Spleen (tissue), 11 donors: ENCODE measurements at regions not wholly inside any gene's neighbourhood (a gene's known extent, or its start where the extent isn't known, plus 50 kb on each side); places are given as distances from the start of the nearest gene placed in this dataset.

Experiments
- DNase-seq: peaks from one replicate; pipeline ENCODE4 v3.0.0-alpha.2; 2020
- H3K27ac ChIP-seq, 8 donors: fragments of 200-600 bp; sonication (generic) in 7 of 8; 1 replicate in 4 of 8; 2 replicates in 4 of 8; pipeline versions ENCODE4 v1.5.0 to v1.8.0; 2016 to 2021; ENCODE audit warnings: inconsistent platforms in 4 of 8, mild to moderate bottlenecking in 4 of 8, moderate library complexity in 1 of 8
- H3K27me3 ChIP-seq, 7 donors: fragments of 200-600 bp; sonication (generic) in 6 of 7; replicated peaks in 1 of 7; 1 replicate in 4 of 7; 2 replicates in 3 of 7; pipeline versions ENCODE4 v1.5.0 to v1.8.0; 2016 to 2021; ENCODE audit warnings: inconsistent platforms in 3 of 7, mild to moderate bottlenecking in 1 of 7
- H3K36me3 ChIP-seq, 6 donors: fragments of 200-600 bp; sonication (generic) in 5 of 6; 1 replicate in 4 of 6; 2 replicates in 2 of 6; pipeline versions ENCODE4 v1.5.0 to v1.8.0; 2016 to 2021; ENCODE audit warnings: inconsistent platforms in 2 of 6
- H3K4me1 ChIP-seq, 6 donors: fragments of 200-600 bp; sonication (generic) in 5 of 6; 1 replicate in 3 of 6; 2 replicates in 3 of 6; pipeline versions ENCODE4 v1.5.0 to v1.8.0; 2016 to 2021; ENCODE audit warnings: inconsistent platforms in 3 of 6
- H3K4me3 ChIP-seq, 8 donors: fragments of 200-600 bp; sonication (generic) in 7 of 8; 1 replicate in 4 of 8; 2 replicates in 4 of 8; pipeline versions ENCODE4 v1.5.0 to v1.8.0; 2016 to 2021; ENCODE audit warnings: inconsistent platforms in 4 of 8, mild to moderate bottlenecking in 4 of 8, moderate library complexity in 2 of 8
- H3K9me3 ChIP-seq, 8 donors: fragments of 200-600 bp; sonication (generic) in 7 of 8; 1 replicate in 4 of 8; 2 replicates in 4 of 8; pipeline versions ENCODE4 v1.5.0 to v1.8.0; 2016 to 2021; ENCODE audit warnings: inconsistent platforms in 4 of 8
- CTCF ChIP-seq, 11 experiments: fragments of 200-600 bp in 7 of 11; fragments of 450-650 bp in 4 of 11; sonication (generic) in 4 of 11; IDR thresholded peaks in 8 of 11; conservative IDR thresholded peaks in 3 of 11; 1 replicate in 7 of 11; 2 replicates in 4 of 11; pipeline versions ENCODE4 v1.4.0 to v1.8.0; 2016 to 2021; ENCODE audit warnings: antibody characterized with exemption in 11 of 11, inconsistent platforms in 4 of 11, mild to moderate bottlenecking in 1 of 11
- POLR2A ChIP-seq, 3 donors: fragments of 450-650 bp; IDR thresholded peaks; one replicate each; pipeline ENCODE4 v1.5.1; 2017; ENCODE audit warnings: antibody characterized with exemption in 3 of 3, mild to moderate bottlenecking in 1 of 3
- POLR2AphosphoS5 ChIP-seq, 3 donors: sonication (generic); formaldehyde crosslinking; IDR thresholded peaks; one replicate each; pipeline ENCODE4 v1.5.1; 2017; ENCODE audit warnings: antibody characterized with exemption in 3 of 3
- WGBS, 5 donors: extraction: QIAGEN DNeasy Blood & Tissue Kit in 3 of 5; methylation state at CpG; one replicate each; pipeline versions ENCODE4 v1.1.5 to v1.1.7; 2013 to 2018; 5-methylcytosine and 5-hydroxymethylcytosine counted together
- intact Hi-C: fragments of 100-400 bp; cut with DNase I; formaldehyde crosslinking; loops from one replicate; pipeline ENCODE4 v1.15.0; 2023; ENCODE audit warnings: low total_unique reads
- donor health status: healthy with polysubstance abuse.
- donor health status: DM: no; HTN: no; CAD: no; lungs with moderate emphysema.
- donor health status: DM: no; HTN: no; CAD: no.
- donor health status: Bipolar disorder and iron deficiency.
- donor health status: healthy.
- donor health status: DM: no; HTN: no; CAD: no.
- donor health status: DM: yes; HTN: yes; CAD: no.

GRCh38 chr9:13873203-13873602 is 440.7 kb downstream of the NFIB start:
- TF ChIP-seq POLR2AphosphoS5 (IDR thresholded peaks at IDR 0.05) = no peak
- no peak for TF ChIP-seq POLR2A (IDR thresholded peaks at IDR 0.05)
- TF ChIP-seq CTCF (IDR thresholded peaks at IDR 0.05 in 8 of 11, conservative IDR thresholded peaks at IDR 0.05 in 3 of 11) = no peak
- Histone ChIP-seq H3K4me3 (no peak overlapping the region), H3K9me3 (peaks cover 0 to 31% (median 14%) of the 10 kb centered on the region in 8 donors), H3K4me1 (no peaks in the 10 kb centered on the region), H3K27ac (no peak overlapping the region), H3K36me3 (no peaks in the 10 kb centered on the region), H3K27me3 (no peaks in the 10 kb centered on the region)
- intact Hi-C loops = no loop called here
- 87 to 96% (median 93%) methylated on average over 3 of the region's 3 CpGs for WGBS, 5 donors
- DNase-seq = no peak

- TF ChIP-seq POLR2A (IDR thresholded peaks at IDR 0.05) (no peak), CTCF (IDR thresholded peaks at IDR 0.05 in 8 of 11, conservative IDR thresholded peaks at IDR 0.05 in 3 of 11) (no peak), POLR2AphosphoS5 (IDR thresholded peaks at IDR 0.05) (no peak)
- Histone ChIP-seq H3K9me3 (peaks cover 0 to 4% (median 0%) of the 10 kb centered on the region in 8 donors), H3K27me3 (no peaks in the 10 kb centered on the region), H3K4me3 (no peak overlapping the region), H3K27ac (no peak overlapping the region), H3K4me1 (no peaks in the 10 kb centered on the region), H3K36me3 (no peaks in the 10 kb centered on the region)
- WGBS, 5 donors = 70 to 81% (median 78%) methylated on average over 4 of the region's 4 CpGs
- intact Hi-C loops = no loop called here
- DNase-seq = no peak
Measured at GRCh38 chr9:13868336-13868735, 445.6 kb downstream of the NFIB start.

DNA sequence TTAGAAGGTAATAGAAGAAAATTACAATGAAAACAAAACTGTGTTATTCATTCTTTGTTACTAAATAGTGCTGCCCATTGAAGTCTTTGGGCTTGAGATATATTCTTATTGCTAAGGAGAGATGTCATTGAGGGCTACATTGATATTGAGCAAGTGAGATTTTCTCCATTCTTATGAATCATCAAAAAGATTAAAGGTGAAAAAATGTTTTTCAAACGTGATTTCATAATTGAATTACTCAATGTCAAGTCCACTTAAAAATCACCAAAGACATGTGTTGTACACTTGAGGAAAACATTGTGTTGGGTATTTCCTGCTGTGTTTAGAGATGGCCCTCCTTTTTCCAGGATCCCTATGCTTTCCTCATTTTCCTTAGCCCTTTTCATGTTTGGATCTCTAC is 448.1 kb downstream of the NFIB start:
- Histone ChIP-seq H3K36me3 (no peaks in the 10 kb centered on the region), H3K4me3 (no peak overlapping the region), H3K27me3 (no peaks in the 10 kb centered on the region), H3K4me1 (no peaks in the 10 kb centered on the region), H3K9me3 (peaks cover 0 to 4% (median 0%) of the 10 kb centered on the region in 8 donors), H3K27ac (no peak overlapping the region)
- DNase-seq = no peak
- TF ChIP-seq POLR2A (IDR thresholded peaks at IDR 0.05) = no peak
- TF ChIP-seq POLR2AphosphoS5 (IDR thresholded peaks at IDR 0.05) = no peak
- no peak for TF ChIP-seq CTCF (IDR thresholded peaks at IDR 0.05 in 8 of 11, conservative IDR thresholded peaks at IDR 0.05 in 3 of 11)
- intact Hi-C loops = no loop called here
- 56 to 76% (median 65%) methylated on average over 1 of the region's 1 CpG for WGBS, 5 donors

DNA sequence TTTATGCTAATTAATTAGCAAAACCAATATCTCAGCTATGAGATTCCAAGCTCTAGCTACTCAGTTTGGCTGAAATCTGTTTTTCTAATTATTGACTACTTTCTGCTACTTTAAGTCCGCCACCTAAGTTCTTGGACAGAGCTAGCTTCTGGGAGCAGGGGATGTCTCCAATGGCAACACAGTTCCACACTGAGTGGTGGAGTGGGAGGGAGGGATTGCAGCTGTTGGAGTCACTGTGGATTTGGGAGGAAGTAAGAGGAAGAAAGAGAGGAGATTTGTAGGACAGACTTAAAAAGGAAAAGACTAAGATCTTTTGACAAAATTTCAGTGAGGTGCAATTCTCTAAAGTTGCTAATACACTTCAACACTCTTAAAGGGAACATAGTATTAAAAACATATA is 450.8 kb downstream of the NFIB start:
- Histone ChIP-seq H3K27me3 (no peaks in the 10 kb centered on the region), H3K27ac (no peak overlapping the region), H3K9me3 (no peaks in the 10 kb centered on the region), H3K4me3 (no peak overlapping the region), H3K36me3 (no peaks in the 10 kb centered on the region), H3K4me1 (no peaks in the 10 kb centered on the region)
- 49 to 80% (median 75%) methylated on average over 1 of the region's 1 CpG for WGBS, 5 donors
- intact Hi-C loops = no loop called here
- TF ChIP-seq POLR2AphosphoS5 (IDR thresholded peaks at IDR 0.05) (no peak), CTCF (IDR thresholded peaks at IDR 0.05 in 8 of 11, conservative IDR thresholded peaks at IDR 0.05 in 3 of 11) (no peak), POLR2A (IDR thresholded peaks at IDR 0.05) (no peak)
- no peak for DNase-seq
